Astrocyte (in vitro differentiated cells and primary cell): ENCODE measurements at regions not wholly inside any gene's neighbourhood (a gene's known extent, or its start where the extent isn't known, plus 50 kb on each side); places are given as distances from the start of the nearest gene placed in this dataset.

Experiments
- EZH2 ChIP-seq: IDR thresholded peaks from 2 replicates; pipeline ENCODE4 v1.6.1; 2012; ENCODE audit warnings: mild to moderate bottlenecking, low read length, inconsistent platforms; ENCODE audit not compliant: insufficient read depth
- TF ChIP-seq, protein P1 (sequence below): IDR thresholded peaks from 2 replicates; pipeline ENCODE4 v1.5.1; 2011; ENCODE audit warnings: low read depth, mild to moderate bottlenecking, inconsistent platforms, low read length, moderate library complexity; ENCODE audit not compliant: insufficient read depth

DNA sequence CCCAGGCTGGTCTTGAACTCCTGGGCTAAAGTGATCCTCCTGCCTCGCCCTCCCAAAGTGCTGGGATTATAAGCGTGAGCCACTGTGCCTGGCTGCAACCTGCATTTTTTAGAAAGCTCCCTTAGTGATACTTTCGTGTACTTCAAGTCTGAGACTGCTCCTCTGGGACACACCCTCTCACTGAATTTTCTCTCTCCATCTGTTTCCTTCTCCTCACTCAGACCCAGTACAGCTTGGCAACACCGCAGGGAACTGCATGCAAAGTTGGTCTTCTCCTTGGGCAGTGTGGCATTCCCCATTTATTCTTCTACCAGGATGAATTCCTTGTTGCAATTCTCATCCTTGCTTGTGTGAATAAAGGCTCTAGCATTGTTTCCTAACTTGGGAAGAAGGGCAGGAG is 175.9 kb downstream of the LPIN1 start:
- TF ChIP-seq EZH2 = no peak
- TF ChIP-seq, protein P1, sequence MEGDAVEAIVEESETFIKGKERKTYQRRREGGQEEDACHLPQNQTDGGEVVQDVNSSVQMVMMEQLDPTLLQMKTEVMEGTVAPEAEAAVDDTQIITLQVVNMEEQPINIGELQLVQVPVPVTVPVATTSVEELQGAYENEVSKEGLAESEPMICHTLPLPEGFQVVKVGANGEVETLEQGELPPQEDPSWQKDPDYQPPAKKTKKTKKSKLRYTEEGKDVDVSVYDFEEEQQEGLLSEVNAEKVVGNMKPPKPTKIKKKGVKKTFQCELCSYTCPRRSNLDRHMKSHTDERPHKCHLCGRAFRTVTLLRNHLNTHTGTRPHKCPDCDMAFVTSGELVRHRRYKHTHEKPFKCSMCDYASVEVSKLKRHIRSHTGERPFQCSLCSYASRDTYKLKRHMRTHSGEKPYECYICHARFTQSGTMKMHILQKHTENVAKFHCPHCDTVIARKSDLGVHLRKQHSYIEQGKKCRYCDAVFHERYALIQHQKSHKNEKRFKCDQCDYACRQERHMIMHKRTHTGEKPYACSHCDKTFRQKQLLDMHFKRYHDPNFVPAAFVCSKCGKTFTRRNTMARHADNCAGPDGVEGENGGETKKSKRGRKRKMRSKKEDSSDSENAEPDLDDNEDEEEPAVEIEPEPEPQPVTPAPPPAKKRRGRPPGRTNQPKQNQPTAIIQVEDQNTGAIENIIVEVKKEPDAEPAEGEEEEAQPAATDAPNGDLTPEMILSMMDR = no peak
